ENCODE measurements at regions not wholly inside any gene's neighbourhood (a gene's known extent, or its start where the extent isn't known, plus 50 kb on each side); places are given as distances from the start of the nearest gene placed in this dataset.
A peak's percentile ranks its signal among the peaks of the same experiment; 100 is the strongest.
"Not testable (repeated sequence)": the region's sequence is repeated elsewhere in the genome, so short reads cannot be mapped to it uniquely, and the experiment has no call there.

- Histone ChIP-seq H3K27me3 (ENCODE audit: insufficient read depth, low read length) (no peaks in the 10 kb centered on the region), H3K27ac (ENCODE audit: low read depth, low read length) (no peak overlapping the region), H3K36me3 (ENCODE audit: insufficient read depth, low read length) (no peaks in the 10 kb centered on the region), H2AFZ (ENCODE audit: low read length, unreplicated experiment) (no peak overlapping the region), H3K4me1 (ENCODE audit: control insufficient read depth, insufficient read depth, low read length, unreplicated experiment) (no peaks in the 10 kb centered on the region), H3K79me2 (ENCODE audit: control insufficient read depth, insufficient read depth, low read length, unreplicated experiment) (no peaks in the 10 kb centered on the region), H3K4me3 (ENCODE audit: low read depth, low read length) (no peak overlapping the region)
These were observed 73.5 kb downstream of the GOLGA8G start for GRCh38 chr15:28459279-28459678.

GRCh38 chr15:28457396-28457932 lies 75.3 kb downstream of the GOLGA8G start:
- not testable (repeated sequence) for H3K79me2 ChIP-seq (ENCODE audit: control insufficient read depth, insufficient read depth, low read length, unreplicated experiment); H3K36me3 ChIP-seq (ENCODE audit: insufficient read depth, low read length); H3K4me3 ChIP-seq (ENCODE audit: low read depth, low read length); H3K27ac ChIP-seq (ENCODE audit: low read depth, low read length); H3K4me1 ChIP-seq (ENCODE audit: control insufficient read depth, insufficient read depth, low read length, unreplicated experiment); H3K27me3 ChIP-seq (ENCODE audit: insufficient read depth, low read length); H2AFZ ChIP-seq (ENCODE audit: low read length, unreplicated experiment)

- Histone ChIP-seq H3K4me3 (ENCODE audit: low read depth, low read length) (no peak overlapping the region), H3K4me1 (ENCODE audit: control insufficient read depth, insufficient read depth, low read length, unreplicated experiment) (no peaks in the 10 kb centered on the region), H3K36me3 (ENCODE audit: insufficient read depth, low read length) (no peaks in the 10 kb centered on the region), H3K79me2 (ENCODE audit: control insufficient read depth, insufficient read depth, low read length, unreplicated experiment) (no peaks in the 10 kb centered on the region), H3K27ac (ENCODE audit: low read depth, low read length) (no peak overlapping the region), H2AFZ (ENCODE audit: low read length, unreplicated experiment) (no peak overlapping the region), H3K27me3 (ENCODE audit: insufficient read depth, low read length) (no peaks in the 10 kb centered on the region)
These were observed 76.0 kb downstream of the GOLGA8G start for GRCh38 chr15:28456476-28457395.

- H2AFZ ChIP-seq (ENCODE audit: low read length, unreplicated experiment); H3K36me3 ChIP-seq (ENCODE audit: insufficient read depth, low read length); H3K4me3 ChIP-seq (ENCODE audit: low read depth, low read length); H3K27ac ChIP-seq (ENCODE audit: low read depth, low read length); H3K4me1 ChIP-seq (ENCODE audit: control insufficient read depth, insufficient read depth, low read length, unreplicated experiment); H3K27me3 ChIP-seq (ENCODE audit: insufficient read depth, low read length); H3K79me2 ChIP-seq (ENCODE audit: control insufficient read depth, insufficient read depth, low read length, unreplicated experiment): not testable (repeated sequence)
These were observed 77.0 kb downstream of the GOLGA8G start for GRCh38 chr15:28455537-28456475.

GRCh38 chr15:28454751-28455220 lies 76.3 kb downstream of the GOLGA8F start:
- Histone ChIP-seq H3K4me3 (ENCODE audit: low read depth, low read length) (peak overlapping the region; percentile 69), H2AFZ (ENCODE audit: low read length, unreplicated experiment) (peak overlapping the region; percentile 4)
- H3K4me1 ChIP-seq (ENCODE audit: control insufficient read depth, insufficient read depth, low read length, unreplicated experiment); H3K27me3 ChIP-seq (ENCODE audit: insufficient read depth, low read length); H3K79me2 ChIP-seq (ENCODE audit: control insufficient read depth, insufficient read depth, low read length, unreplicated experiment); H3K36me3 ChIP-seq (ENCODE audit: insufficient read depth, low read length); H3K27ac ChIP-seq (ENCODE audit: low read depth, low read length): not testable (repeated sequence)

All from ACC112 (cell line).